Epithelial cell of proximal tubule (primary cell): ENCODE measurements at regions not wholly inside any gene's neighbourhood (a gene's known extent, or its start where the extent isn't known, plus 50 kb on each side); places are given as distances from the start of the nearest gene placed in this dataset.

Experiments
- DNase-seq: peaks from one replicate; pipeline ENCODE4 v3.0.0-alpha.2; 2011; ENCODE audit warnings: low read depth
- H3K4me3 ChIP-seq: 2 replicates; pipeline ENCODE4 v1.5.1; 2011; ENCODE audit warnings: low read depth, mild to moderate bottlenecking, low read length
- TF ChIP-seq, protein P1 (sequence below): conservative IDR thresholded peaks from 2 replicates; pipeline ENCODE4 v1.5.1; 2012; ENCODE audit warnings: low read depth, mild to moderate bottlenecking, low read length

DNA sequence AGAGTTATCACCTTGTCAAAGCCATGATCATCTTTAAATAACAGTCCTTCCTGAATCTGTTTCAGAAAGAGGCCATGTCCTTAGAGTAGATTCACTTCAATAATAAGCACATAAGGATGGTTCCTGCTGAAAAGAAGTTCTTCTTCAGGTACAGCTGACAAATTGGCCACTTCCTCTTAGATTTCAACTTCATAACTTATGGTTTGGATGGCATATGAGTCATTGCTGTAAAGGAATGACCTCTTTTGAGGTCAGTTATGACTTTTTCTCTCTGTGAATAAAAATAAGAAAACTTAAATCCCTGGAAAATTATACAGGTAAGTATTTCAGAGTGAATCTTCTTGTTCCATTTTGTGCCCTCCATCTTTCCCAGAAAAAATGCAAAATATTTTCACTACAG, 555.3 kb upstream of the ZNF462 start:
- DNase-seq: no peak
- TF ChIP-seq, protein P1, sequence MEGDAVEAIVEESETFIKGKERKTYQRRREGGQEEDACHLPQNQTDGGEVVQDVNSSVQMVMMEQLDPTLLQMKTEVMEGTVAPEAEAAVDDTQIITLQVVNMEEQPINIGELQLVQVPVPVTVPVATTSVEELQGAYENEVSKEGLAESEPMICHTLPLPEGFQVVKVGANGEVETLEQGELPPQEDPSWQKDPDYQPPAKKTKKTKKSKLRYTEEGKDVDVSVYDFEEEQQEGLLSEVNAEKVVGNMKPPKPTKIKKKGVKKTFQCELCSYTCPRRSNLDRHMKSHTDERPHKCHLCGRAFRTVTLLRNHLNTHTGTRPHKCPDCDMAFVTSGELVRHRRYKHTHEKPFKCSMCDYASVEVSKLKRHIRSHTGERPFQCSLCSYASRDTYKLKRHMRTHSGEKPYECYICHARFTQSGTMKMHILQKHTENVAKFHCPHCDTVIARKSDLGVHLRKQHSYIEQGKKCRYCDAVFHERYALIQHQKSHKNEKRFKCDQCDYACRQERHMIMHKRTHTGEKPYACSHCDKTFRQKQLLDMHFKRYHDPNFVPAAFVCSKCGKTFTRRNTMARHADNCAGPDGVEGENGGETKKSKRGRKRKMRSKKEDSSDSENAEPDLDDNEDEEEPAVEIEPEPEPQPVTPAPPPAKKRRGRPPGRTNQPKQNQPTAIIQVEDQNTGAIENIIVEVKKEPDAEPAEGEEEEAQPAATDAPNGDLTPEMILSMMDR: no peak
- H3K4me3 ChIP-seq: no peak overlapping the region

DNA sequence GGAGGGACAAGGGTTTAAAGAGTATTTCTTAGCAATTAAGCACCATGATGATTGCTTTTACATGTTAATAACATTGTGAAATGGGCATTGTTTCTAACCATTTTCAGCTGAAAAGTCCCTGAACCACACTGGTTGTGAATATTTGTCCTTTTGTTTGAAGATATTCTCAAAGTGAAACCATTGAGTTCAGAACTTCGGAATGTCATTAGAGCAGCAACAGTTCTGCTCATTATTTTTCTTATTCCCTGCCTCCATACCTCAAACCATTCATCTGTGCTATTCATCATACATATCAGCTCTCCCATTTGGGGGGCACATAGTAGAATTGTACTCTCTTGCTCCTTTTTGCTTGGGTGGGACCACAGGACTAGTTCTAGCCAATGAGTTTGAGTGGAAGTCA, 553.0 kb upstream of the ZNF462 start:
- no peak overlapping the region for H3K4me3 ChIP-seq
- TF ChIP-seq, protein P1: no peak
- DNase-seq: no peak

DNA sequence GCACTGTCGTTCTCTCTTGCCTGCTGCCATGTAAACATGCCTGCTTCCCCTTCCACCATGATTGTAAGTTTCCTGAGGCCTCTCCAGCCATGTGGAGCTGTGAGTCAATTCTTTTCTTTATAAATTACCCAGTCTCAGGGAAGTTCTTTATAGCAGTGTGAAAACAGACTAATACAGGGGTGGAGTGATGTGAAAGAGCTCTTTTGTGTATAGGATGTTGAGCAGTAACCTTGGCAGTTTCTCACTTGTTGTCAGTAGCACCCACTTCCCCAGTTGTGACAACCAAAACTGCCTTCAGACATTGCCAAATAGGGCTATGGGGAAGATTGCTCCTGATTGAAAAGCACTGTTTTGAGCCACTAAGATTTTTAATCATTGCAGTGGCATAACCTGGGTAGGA, 552.2 kb upstream of the ZNF462 start:
- DNase-seq: no peak
- TF ChIP-seq, protein P1: no peak
- no peak overlapping the region for H3K4me3 ChIP-seq

DNA sequence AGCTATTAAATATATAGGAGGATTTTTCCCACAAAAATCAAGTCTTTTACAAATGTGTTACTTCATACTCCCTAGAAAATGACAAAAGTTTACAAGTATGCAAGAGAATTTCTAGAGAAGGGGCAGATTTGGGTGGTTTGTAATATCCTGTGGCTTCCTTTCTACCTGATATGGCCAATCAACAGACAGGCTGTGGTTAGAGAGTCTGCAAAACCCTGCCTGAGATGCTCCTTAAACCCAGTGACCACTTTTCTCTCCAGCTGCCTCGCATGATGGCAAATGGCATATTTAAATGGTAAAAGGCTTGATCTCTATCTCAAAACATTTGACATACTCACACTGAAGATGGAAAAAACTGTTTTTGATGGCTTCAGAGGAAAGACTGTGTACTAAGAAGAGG, 550.1 kb upstream of the ZNF462 start:
- DNase-seq: no peak
- TF ChIP-seq, protein P1: no peak

DNA sequence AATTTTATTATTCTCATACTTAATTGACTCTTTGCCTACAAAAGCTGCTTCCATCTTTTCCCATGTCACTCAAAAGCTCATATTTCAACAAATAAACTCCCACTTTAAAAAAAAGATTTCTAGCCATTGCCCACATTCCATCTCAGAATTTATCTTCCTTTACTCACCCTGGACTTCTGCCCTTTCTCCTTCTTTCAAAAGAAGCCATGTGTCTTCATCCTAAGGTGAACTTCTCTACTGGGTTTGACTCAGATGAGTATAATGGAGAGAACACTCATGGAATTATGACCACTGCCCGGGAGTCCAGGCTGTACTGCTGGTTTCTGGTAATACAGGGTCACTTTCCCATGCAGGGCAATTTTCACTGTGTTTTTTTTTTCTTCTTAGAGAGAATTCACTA, 548.5 kb upstream of the ZNF462 start:
- no peak overlapping the region for H3K4me3 ChIP-seq
- DNase-seq: no peak
- TF ChIP-seq, protein P1: no peak

More for the DNA sequence above, 550.1 kb upstream of the ZNF462 start:
- no peak overlapping the region for H3K4me3 ChIP-seq

DNA sequence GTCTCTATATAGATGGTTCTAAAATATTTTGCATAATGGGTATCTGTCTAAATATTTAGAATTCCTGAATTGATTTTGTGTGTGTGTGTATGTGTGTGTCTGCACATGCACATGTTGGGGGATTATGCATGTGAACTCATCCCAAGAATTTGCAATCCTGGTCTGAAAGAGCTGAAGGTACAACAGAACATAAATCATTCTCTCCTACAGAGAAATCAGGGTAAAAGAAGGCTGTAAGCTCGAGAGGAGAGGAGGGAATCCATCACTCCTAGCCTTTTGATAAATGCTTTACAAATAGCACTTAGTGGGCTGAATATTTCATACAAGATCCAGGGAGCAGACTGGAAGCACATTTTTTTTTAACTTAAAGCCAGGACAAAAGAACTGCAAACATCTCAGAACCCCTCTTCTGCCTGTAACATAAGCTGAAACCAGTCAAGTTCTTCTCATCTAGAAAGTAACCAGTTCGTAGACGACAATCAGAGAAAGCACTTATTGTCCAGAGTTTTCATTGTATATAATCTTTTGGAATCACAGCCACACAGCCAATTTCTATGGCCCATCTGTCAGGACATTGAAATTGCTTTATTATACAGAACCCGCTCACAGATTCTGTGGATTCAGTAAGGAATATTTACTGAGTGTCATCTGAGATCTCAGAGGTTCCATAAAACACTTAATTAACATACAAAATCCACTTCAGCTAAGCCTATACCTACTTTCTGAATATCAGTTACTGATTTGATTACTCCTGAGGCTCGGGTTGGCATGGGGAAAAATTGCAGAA, 541.4 kb upstream of the ZNF462 start:
- TF ChIP-seq, protein P1: no peak
- H3K4me3 ChIP-seq: no peak overlapping the region
- no peak for DNase-seq

DNA sequence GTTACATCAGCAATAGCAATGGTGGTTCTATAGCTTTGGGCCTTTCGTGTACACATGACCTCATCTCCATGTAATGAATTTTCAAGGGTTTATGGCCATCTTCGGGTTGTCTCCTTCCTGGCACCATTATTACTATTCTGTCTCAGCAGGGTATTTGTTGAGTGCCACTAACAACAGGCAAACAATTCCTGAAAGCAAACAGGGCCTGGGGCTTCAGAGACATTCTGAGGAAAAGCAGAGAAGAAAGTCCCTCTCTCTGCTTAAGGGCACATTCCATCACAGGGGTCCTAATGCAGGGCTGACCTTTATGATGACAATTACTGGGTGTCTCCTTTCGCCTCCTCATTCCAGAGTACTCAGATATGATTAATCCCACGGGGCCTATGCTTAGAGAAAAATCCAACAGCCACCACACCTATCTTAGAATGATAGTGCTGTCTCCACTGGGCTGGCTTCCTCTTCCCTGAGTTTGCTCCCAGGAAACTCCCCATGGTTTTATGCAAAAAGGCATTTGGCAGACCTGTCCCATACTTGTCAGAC, 540.2 kb upstream of the ZNF462 start:
- no peak overlapping the region for H3K4me3 ChIP-seq
- TF ChIP-seq, protein P1: no peak
- DNase-seq: no peak
